Prostate gland (tissue), 2 donors: ENCODE measurements at regions not wholly inside any gene's neighbourhood (a gene's known extent, or its start where the extent isn't known, plus 50 kb on each side); places are given as distances from the start of the nearest gene placed in this dataset.

ENCODE experiments used
- DNase-seq: peaks from one replicate; pipeline ENCODE4 v3.0.0-alpha.2; 2019; ENCODE audit warnings: low spot score
- H3K27ac ChIP-seq, 2 donors: fragments of 200-600 bp; sonication (generic); 2 replicates each; pipeline ENCODE4 v1.5.1; 2017 to 2019
- H3K27me3 ChIP-seq: fragments of 200-600 bp; sonication (generic); replicated peaks from 2 replicates; pipeline ENCODE4 v1.5.1; 2019; ENCODE audit not compliant: insufficient read depth
- H3K36me3 ChIP-seq, 2 donors: fragments of 200-600 bp; sonication (generic); 1 replicate in 1 of 2; 2 replicates in 1 of 2; pipeline versions ENCODE4 v1.5.1 to v1.8.1; 2017 to 2019
- H3K4me1 ChIP-seq: fragments of 200-600 bp; sonication (generic); replicated peaks from 2 replicates; pipeline ENCODE4 v1.5.1; 2019
- H3K4me3 ChIP-seq, 2 donors: fragments of 200-600 bp; sonication (generic); 2 replicates each; pipeline ENCODE4 v1.5.1; 2017 to 2019
- H3K9me3 ChIP-seq: fragments of 200-600 bp; sonication (generic); 2 replicates; pipeline ENCODE4 v1.5.1; 2017
- CTCF ChIP-seq, 4 experiments: fragments of 200-600 bp in 2 of 4; fragments of 450-650 bp in 2 of 4; sonication (generic) in 2 of 4; IDR thresholded peaks; 1 replicate in 3 of 4; 2 replicates in 1 of 4; pipeline ENCODE4 v1.5.1; 2016 to 2019; ENCODE audit warnings: antibody characterized with exemption in 4 of 4, mild to moderate bottlenecking in 2 of 4, moderate library complexity in 2 of 4
- POLR2A ChIP-seq: fragments of 450-650 bp; IDR thresholded peaks from one replicate; pipeline ENCODE4 v1.6.1; 2016; ENCODE audit warnings: antibody characterized with exemption, mild to moderate bottlenecking
- POLR2AphosphoS5 ChIP-seq: sonication (generic); formaldehyde crosslinking; IDR thresholded peaks from one replicate; pipeline ENCODE4 v1.6.1; 2017; ENCODE audit warnings: antibody characterized with exemption
- WGBS: methylation state at CpG from one replicate; pipeline ENCODE4 v1.1.5; 2018; 5-methylcytosine and 5-hydroxymethylcytosine counted together
- intact Hi-C: fragments of 100-400 bp; cut with DNase I; formaldehyde crosslinking; loops from one replicate; pipeline ENCODE4 v1.14.2; 2022

GRCh38 chr4:100071506-100071905 lies 118.8 kb downstream of the DDIT4L start:
- H3K9me3 ChIP-seq, result no peaks in the 10 kb centered on the region
- no peaks in the 10 kb centered on the region for H3K27me3 ChIP-seq
- H3K27ac ChIP-seq, result no peak overlapping the region
- no peaks in the 10 kb centered on the region for H3K4me1 ChIP-seq
- intact Hi-C loops, result no loop called here
- no peak overlapping the region for H3K4me3 ChIP-seq
- DNase-seq, result no peak
- TF ChIP-seq POLR2AphosphoS5, result no peak
- TF ChIP-seq POLR2A, result no peak
- TF ChIP-seq CTCF (IDR thresholded peaks at IDR 0.05), result no peak
- WGBS, result 100% methylated on average over 3 of the region's 3 CpGs
- H3K36me3 ChIP-seq, result no peaks in the 10 kb centered on the region

GRCh38 chr4:100070868-100071267 lies 119.4 kb downstream of the DDIT4L start:
- TF ChIP-seq POLR2A, result no peak
- no peak for TF ChIP-seq POLR2AphosphoS5
- no peak for TF ChIP-seq CTCF (IDR thresholded peaks at IDR 0.05)
- no peaks in the 10 kb centered on the region for H3K36me3 ChIP-seq
- DNase-seq, result no peak
- H3K27ac ChIP-seq, result no peak overlapping the region
- H3K27me3 ChIP-seq, result no peaks in the 10 kb centered on the region
- no peaks in the 10 kb centered on the region for H3K9me3 ChIP-seq
- intact Hi-C loops, result no loop called here
- H3K4me1 ChIP-seq, result no peaks in the 10 kb centered on the region
- WGBS, result 93% methylated on average over 4 of the region's 4 CpGs
- H3K4me3 ChIP-seq, result no peak overlapping the region

GRCh38 chr4:100069207-100069606 lies 119.1 kb upstream of the H2AZ1 start:
- H3K36me3 ChIP-seq, result no peaks in the 10 kb centered on the region
- no peaks in the 10 kb centered on the region for H3K4me1 ChIP-seq
- 85% methylated on average over 6 of the region's 6 CpGs for WGBS
- TF ChIP-seq POLR2AphosphoS5 (no peak), POLR2A (no peak), CTCF (IDR thresholded peaks at IDR 0.05) (no peak)
- no peak for DNase-seq
- no peak overlapping the region for H3K27ac ChIP-seq
- H3K27me3 ChIP-seq, result no peaks in the 10 kb centered on the region
- no peaks in the 10 kb centered on the region for H3K9me3 ChIP-seq
- no peak overlapping the region for H3K4me3 ChIP-seq
- intact Hi-C loops, result no loop called here

GRCh38 chr4:100067255-100067654 lies 117.2 kb upstream of the H2AZ1 start:
- no peaks in the 10 kb centered on the region for H3K4me1 ChIP-seq
- no peak overlapping the region for H3K27ac ChIP-seq
- no peaks in the 10 kb centered on the region for H3K9me3 ChIP-seq
- TF ChIP-seq POLR2AphosphoS5 (no peak), POLR2A (no peak), CTCF (IDR thresholded peaks at IDR 0.05) (no peak)
- intact Hi-C loops, result no loop called here
- H3K4me3 ChIP-seq, result no peak overlapping the region
- DNase-seq, result no peak
- no peaks in the 10 kb centered on the region for H3K27me3 ChIP-seq
- no peaks in the 10 kb centered on the region for H3K36me3 ChIP-seq
- 85% methylated on average over 12 of the region's 12 CpGs for WGBS

GRCh38 chr4:100063355-100063754 lies 113.3 kb upstream of the H2AZ1 start:
- H3K9me3 ChIP-seq, result no peaks in the 10 kb centered on the region
- H3K4me1 ChIP-seq, result no peaks in the 10 kb centered on the region
- no peak overlapping the region for H3K4me3 ChIP-seq
- H3K27me3 ChIP-seq, result no peaks in the 10 kb centered on the region
- no peak for DNase-seq
- H3K27ac ChIP-seq, result no peak overlapping the region
- TF ChIP-seq POLR2AphosphoS5 (no peak), POLR2A (no peak)
- H3K36me3 ChIP-seq, result no peaks in the 10 kb centered on the region
- WGBS, result 6% methylated on average over 2 of the region's 2 CpGs
- intact Hi-C loops, result no loop called here
